Epithelial cell of esophagus (primary cell): ENCODE measurements at regions not wholly inside any gene's neighbourhood (a gene's known extent, or its start where the extent isn't known, plus 50 kb on each side); places are given as distances from the start of the nearest gene placed in this dataset.
A peak's percentile ranks its signal among the peaks of the same experiment; 100 is the strongest.

Experiments used
- DNase-seq: peaks from one replicate; pipeline ENCODE4 v3.0.0; 2010; ENCODE audit warnings: low read depth
- H3K4me3 ChIP-seq: 2 replicates; pipeline ENCODE4 v1.5.1; 2011; ENCODE audit warnings: mild to moderate bottlenecking, low read length, control low read depth
- TF ChIP-seq, protein P1 (sequence below): IDR thresholded peaks from 2 replicates; pipeline ENCODE4 v1.5.1; 2011; ENCODE audit warnings: low read depth, mild to moderate bottlenecking, low read length, control low read depth, inconsistent platforms; ENCODE audit not compliant: insufficient read depth; ENCODE audit errors: missing control alignments

DNA sequence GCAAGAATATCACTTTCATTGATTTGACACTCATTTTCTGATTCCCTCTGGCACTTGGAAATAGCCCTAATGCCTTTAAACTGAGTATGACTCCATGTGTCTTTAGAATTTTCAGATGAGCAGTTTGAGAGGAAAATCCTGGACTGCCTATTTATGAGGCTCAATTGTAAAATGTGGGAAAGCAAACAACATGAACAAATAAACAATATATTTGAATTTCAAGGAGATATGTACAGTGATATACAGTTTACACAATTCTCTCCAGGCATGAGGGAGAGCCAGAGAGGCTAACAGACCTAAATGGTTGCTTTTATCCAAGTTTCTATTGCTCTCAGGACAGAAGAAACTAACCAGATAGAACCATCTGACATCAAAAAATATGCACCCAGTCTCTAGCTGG lies 748.2 kb upstream of the NRSN1 start:
- no peak overlapping the region for H3K4me3 ChIP-seq
- no peak for DNase-seq
- TF ChIP-seq, protein P1, sequence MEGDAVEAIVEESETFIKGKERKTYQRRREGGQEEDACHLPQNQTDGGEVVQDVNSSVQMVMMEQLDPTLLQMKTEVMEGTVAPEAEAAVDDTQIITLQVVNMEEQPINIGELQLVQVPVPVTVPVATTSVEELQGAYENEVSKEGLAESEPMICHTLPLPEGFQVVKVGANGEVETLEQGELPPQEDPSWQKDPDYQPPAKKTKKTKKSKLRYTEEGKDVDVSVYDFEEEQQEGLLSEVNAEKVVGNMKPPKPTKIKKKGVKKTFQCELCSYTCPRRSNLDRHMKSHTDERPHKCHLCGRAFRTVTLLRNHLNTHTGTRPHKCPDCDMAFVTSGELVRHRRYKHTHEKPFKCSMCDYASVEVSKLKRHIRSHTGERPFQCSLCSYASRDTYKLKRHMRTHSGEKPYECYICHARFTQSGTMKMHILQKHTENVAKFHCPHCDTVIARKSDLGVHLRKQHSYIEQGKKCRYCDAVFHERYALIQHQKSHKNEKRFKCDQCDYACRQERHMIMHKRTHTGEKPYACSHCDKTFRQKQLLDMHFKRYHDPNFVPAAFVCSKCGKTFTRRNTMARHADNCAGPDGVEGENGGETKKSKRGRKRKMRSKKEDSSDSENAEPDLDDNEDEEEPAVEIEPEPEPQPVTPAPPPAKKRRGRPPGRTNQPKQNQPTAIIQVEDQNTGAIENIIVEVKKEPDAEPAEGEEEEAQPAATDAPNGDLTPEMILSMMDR = no peak

DNA sequence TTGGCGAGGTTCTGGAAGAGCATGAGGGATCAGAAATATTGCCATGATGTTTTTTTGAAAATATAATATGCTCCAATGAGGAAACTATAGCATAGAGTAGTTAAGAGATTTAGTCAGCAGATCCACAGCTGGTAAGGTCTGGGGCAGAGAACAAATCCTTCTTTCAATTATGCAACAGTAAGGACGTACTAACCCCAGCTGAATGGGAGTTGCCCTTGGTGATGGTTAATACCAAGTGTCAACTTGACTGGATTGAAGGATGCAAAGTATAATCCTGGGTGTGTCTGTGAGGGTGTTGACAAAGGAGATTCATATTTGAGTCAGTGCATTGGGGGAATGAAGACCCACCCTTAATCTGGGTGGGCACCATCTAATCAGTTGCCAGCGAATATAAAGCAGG lies 745.5 kb upstream of the NRSN1 start:
- no peak overlapping the region for H3K4me3 ChIP-seq
- TF ChIP-seq, protein P1 = no peak
- peak; percentile 16 for DNase-seq

GRCh38 chr6:23388086-23388783 lies 737.8 kb upstream of the NRSN1 start:
- TF ChIP-seq, protein P1 = no peak
- H3K4me3 ChIP-seq = no peak overlapping the region
- DNase-seq = no peak

- no peak for DNase-seq
- H3K4me3 ChIP-seq = no peak overlapping the region
- TF ChIP-seq, protein P1 = no peak
These were observed 736.6 kb upstream of the NRSN1 start for GRCh38 chr6:23389386-23389785.

- H3K4me3 ChIP-seq = no peak overlapping the region
- TF ChIP-seq, protein P1 = no peak
- DNase-seq = no peak
These were observed 735.8 kb upstream of the NRSN1 start for GRCh38 chr6:23390221-23390620.

GRCh38 chr6:23394681-23395080 lies 731.3 kb upstream of the NRSN1 start:
- H3K4me3 ChIP-seq = no peak overlapping the region
- TF ChIP-seq, protein P1 = no peak
- DNase-seq = no peak

GRCh38 chr6:23395381-23395780 lies 730.6 kb upstream of the NRSN1 start:
- DNase-seq = no peak
- no peak overlapping the region for H3K4me3 ChIP-seq
- TF ChIP-seq, protein P1 = no peak
